Ectodermal cell (in vitro differentiated cells): ENCODE measurements at regions not wholly inside any gene's neighbourhood (a gene's known extent, or its start where the extent isn't known, plus 50 kb on each side); places are given as distances from the start of the nearest gene placed in this dataset.

Source experiments
- H3K27ac ChIP-seq: 2 replicates; pipeline ENCODE4 v1.7.0; 2013; ENCODE audit warnings: mild to moderate bottlenecking, low read depth, low read length; ENCODE audit not compliant: insufficient read depth, poor library complexity, severe bottlenecking
- H3K27me3 ChIP-seq: 2 replicates; pipeline ENCODE4 v1.7.0; 2013; ENCODE audit warnings: mild to moderate bottlenecking, low read length; ENCODE audit not compliant: insufficient read depth, control insufficient read depth, poor library complexity, severe bottlenecking
- H3K36me3 ChIP-seq: one replicate; pipeline ENCODE4 v1.7.0; 2013; ENCODE audit warnings: low read length; ENCODE audit not compliant: control insufficient read depth, insufficient read depth
- H3K4me1 ChIP-seq: one replicate; pipeline ENCODE4 v1.7.0; 2013; ENCODE audit warnings: low read length; ENCODE audit not compliant: control insufficient read depth, insufficient read depth
- H3K4me3 ChIP-seq: 2 replicates; pipeline ENCODE4 v1.7.0; 2013; ENCODE audit warnings: low read depth, low read length, control low read depth; ENCODE audit not compliant: insufficient read depth
- H3K9me3 ChIP-seq: 2 replicates; pipeline ENCODE4 v1.7.0; 2013; ENCODE audit warnings: mild to moderate bottlenecking, low read length, moderate library complexity; ENCODE audit not compliant: control insufficient read depth
- WGBS, 2 experiments: methylation state at CpG; one replicate each; pipeline ENCODE4 v1.1.7; 2013; ENCODE audit warnings: missing lambda C conversion rate in 2 of 2; 5-methylcytosine and 5-hydroxymethylcytosine counted together

DNA sequence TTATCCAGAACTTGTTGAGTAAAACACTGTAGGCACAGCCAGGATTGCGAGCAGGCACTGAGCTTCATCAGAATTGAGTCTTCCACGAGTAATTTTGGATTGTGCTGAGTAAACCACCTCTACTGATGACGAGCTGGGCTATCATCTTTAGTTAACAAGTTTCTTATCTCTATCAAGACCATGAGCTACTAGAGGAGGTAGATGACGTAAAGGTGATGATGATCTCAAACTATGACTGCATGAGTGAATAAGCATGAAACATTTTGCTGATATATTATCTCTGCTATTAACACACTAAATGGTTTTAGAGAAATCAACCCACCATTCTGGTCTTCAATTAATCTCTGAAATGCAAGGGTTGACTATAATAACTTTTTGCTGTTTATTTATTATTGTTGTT, 506.0 kb downstream of the GBE1 start:
- Histone ChIP-seq H3K27me3 (no peaks in the 10 kb centered on the region), H3K9me3 (no peaks in the 10 kb centered on the region), H3K36me3 (no peaks in the 10 kb centered on the region), H3K27ac (no peak overlapping the region), H3K4me3 (no peak overlapping the region), H3K4me1 (no peaks in the 10 kb centered on the region)
- 94 to 97% methylated on average over 3 of the region's 4 CpGs for WGBS, 2 experiments

GRCh38 chr3:81251096-81251495, 510.3 kb downstream of the GBE1 start:
- Histone ChIP-seq H3K4me3 (no peak overlapping the region), H3K27ac (no peak overlapping the region), H3K27me3 (no peaks in the 10 kb centered on the region), H3K4me1 (no peaks in the 10 kb centered on the region), H3K9me3 (no peaks in the 10 kb centered on the region), H3K36me3 (no peaks in the 10 kb centered on the region)
- WGBS, 2 experiments: 95 to 100% methylated on average over 2 of the region's 2 CpGs

- Histone ChIP-seq H3K9me3 (no peaks in the 10 kb centered on the region), H3K36me3 (no peaks in the 10 kb centered on the region), H3K27ac (no peak overlapping the region), H3K4me3 (no peak overlapping the region), H3K27me3 (no peaks in the 10 kb centered on the region), H3K4me1 (no peaks in the 10 kb centered on the region)
- 88 to 94% methylated on average over 1 of the region's 1 CpG for WGBS, 2 experiments
Observed at GRCh38 chr3:81249540-81250029, 511.9 kb downstream of the GBE1 start.

- Histone ChIP-seq H3K4me1 (no peaks in the 10 kb centered on the region), H3K27me3 (no peaks in the 10 kb centered on the region), H3K9me3 (no peaks in the 10 kb centered on the region), H3K36me3 (no peaks in the 10 kb centered on the region), H3K27ac (no peak overlapping the region), H3K4me3 (no peak overlapping the region)
- WGBS, 2 experiments: 90 to 96% methylated on average over 2 to 3 of the region's 3 CpGs
Observed at GRCh38 chr3:81245501-81245900, 515.9 kb downstream of the GBE1 start.

DNA sequence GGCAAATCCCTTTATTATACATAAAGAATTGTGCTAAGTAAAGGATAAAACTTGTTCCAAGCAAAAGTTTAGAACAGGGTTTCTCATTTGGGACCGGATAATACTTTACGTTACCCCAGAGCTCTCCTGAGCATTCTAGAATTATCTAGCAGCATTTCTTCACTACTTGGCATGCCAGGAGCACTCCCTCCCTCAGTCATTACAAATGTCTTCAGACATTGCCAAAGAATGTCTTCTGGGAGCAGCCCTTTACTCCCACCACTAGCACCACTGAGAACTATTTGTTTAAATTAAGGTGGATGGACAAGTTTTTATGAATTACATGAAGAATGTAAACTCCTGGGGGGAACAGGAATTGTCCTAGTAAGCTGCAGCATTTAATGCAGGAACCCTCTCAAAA, 516.4 kb downstream of the GBE1 start:
- no peaks in the 10 kb centered on the region for H3K4me1 ChIP-seq
- no peak overlapping the region for H3K27ac ChIP-seq
- WGBS, 2 experiments: 96% methylated on average over 2 of the region's 2 CpGs
- no peaks in the 10 kb centered on the region for H3K27me3 ChIP-seq
- H3K36me3 ChIP-seq: no peaks in the 10 kb centered on the region
- H3K9me3 ChIP-seq: no peaks in the 10 kb centered on the region
- no peak overlapping the region for H3K4me3 ChIP-seq

- Histone ChIP-seq H3K36me3 (no peaks in the 10 kb centered on the region), H3K27ac (no peak overlapping the region), H3K9me3 (no peaks in the 10 kb centered on the region), H3K4me1 (no peaks in the 10 kb centered on the region), H3K27me3 (no peaks in the 10 kb centered on the region), H3K4me3 (no peak overlapping the region)
- 91 to 99% methylated on average over 3 of the region's 3 CpGs for WGBS, 2 experiments
Observed at GRCh38 chr3:81244231-81244630, 517.2 kb downstream of the GBE1 start.

DNA sequence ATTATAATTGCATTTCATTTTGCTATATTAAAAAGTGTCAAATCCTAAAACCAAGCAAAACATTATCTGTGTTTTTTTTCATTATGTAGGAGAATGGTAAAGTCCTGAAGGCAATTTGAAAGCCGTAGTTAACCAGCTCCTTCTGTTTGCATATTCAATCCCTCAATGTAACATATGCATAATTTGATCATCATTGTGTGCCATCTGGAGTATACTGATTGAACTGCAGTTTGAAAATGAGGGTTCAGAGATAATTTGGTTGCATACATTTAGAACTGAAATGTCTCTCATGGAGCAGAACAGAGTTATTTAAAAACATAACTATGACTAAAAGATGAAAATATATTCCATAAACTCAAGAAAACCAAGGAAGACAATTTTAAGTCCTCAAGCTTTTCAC, 518.6 kb downstream of the GBE1 start:
- no CpG with 5 or more reads among the region's 1 CpG for WGBS, 2 experiments
- H3K9me3 ChIP-seq: no peaks in the 10 kb centered on the region

DNA sequence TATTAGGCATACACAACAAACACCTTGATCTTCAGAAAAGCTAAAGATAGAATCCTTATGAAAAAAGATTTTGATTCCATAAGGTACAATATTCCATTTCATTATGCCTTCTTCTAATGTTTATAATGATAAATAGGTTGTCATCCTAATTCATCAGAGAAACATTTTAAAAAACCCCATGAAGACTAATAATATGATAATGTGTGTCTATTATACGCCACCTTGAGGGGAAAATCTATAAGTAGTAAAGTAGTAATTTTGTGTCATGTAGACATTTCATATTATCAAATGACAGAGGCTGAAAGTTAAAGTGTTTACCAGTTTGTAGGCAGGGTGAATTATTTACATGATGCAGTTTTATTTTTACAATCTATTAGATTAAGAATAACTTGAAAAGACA, 524.3 kb downstream of the GBE1 start:
- WGBS, 2 experiments: 100% methylated on average over 1 of the region's 1 CpG; no CpG with 5 or more reads in 1 of the 2 experiments

More for the DNA sequence above, 518.6 kb downstream of the GBE1 start:
- Histone ChIP-seq H3K4me3 (no peak overlapping the region), H3K27me3 (no peaks in the 10 kb centered on the region), H3K27ac (no peak overlapping the region), H3K36me3 (no peaks in the 10 kb centered on the region), H3K4me1 (no peaks in the 10 kb centered on the region)

GRCh38 chr3:81218023-81218422, 543.4 kb downstream of the GBE1 start:
- no CpG with 5 or more reads among the region's 1 CpG for WGBS, 2 experiments
- no peak overlapping the region for H3K27ac ChIP-seq
- no peaks in the 10 kb centered on the region for H3K9me3 ChIP-seq
- no peaks in the 10 kb centered on the region for H3K36me3 ChIP-seq
- no peak overlapping the region for H3K4me3 ChIP-seq
- H3K27me3 ChIP-seq: no peaks in the 10 kb centered on the region
- H3K4me1 ChIP-seq: no peaks in the 10 kb centered on the region

More for the DNA sequence above, 524.3 kb downstream of the GBE1 start:
- Histone ChIP-seq H3K9me3 (no peaks in the 10 kb centered on the region), H3K36me3 (no peaks in the 10 kb centered on the region), H3K4me1 (no peaks in the 10 kb centered on the region), H3K4me3 (no peak overlapping the region), H3K27me3 (no peaks in the 10 kb centered on the region), H3K27ac (no peak overlapping the region)

DNA sequence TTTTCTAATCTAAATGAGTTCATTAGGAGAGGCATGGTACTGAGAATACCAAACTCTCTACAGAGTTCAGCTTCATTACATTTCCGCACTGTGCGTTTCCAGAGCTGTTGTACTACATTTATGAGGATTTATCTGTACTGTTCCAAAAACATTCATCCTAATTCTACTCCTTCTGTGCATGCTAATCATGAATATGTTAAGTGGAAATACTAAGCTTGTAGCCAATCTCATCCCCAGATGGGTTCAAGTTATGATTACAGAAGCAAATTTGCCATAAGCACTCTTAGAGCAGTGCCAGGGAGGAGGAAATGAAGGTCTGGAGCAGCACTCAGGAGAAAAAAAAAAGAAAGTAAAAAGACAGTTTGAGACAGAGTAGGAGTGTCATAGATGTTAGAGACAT, 544.3 kb downstream of the GBE1 start:
- Histone ChIP-seq H3K27ac (no peak overlapping the region), H3K36me3 (no peaks in the 10 kb centered on the region), H3K4me1 (no peaks in the 10 kb centered on the region), H3K9me3 (no peaks in the 10 kb centered on the region), H3K27me3 (no peaks in the 10 kb centered on the region), H3K4me3 (no peak overlapping the region)
- 100% methylated on average over 2 of the region's 2 CpGs for WGBS, 2 experiments

DNA sequence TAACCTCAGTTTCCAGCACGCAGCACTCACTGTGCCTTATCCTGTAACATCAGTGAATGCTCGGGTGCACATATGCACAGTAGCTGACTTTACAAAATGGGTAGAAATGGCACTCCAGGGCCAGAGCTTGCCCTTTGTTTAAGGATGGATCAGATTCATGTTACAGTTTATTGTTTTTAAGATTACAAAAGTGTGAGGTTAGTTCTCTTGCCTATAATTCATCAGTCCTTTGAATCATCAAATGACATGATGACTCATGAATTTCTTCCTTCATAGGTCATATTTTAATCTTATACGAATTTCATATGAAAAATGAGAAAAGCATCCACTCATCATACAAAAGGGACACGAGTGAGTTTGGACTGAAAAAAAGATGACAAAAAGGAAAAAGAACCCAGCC, 545.3 kb downstream of the GBE1 start:
- WGBS, 2 experiments: 90 to 92% methylated on average over 2 to 4 of the region's 4 CpGs
- Histone ChIP-seq H3K27ac (no peak overlapping the region), H3K36me3 (no peaks in the 10 kb centered on the region), H3K27me3 (no peaks in the 10 kb centered on the region), H3K4me1 (no peaks in the 10 kb centered on the region), H3K9me3 (no peaks in the 10 kb centered on the region), H3K4me3 (no peak overlapping the region)
